Mesenchymal stem cell (in vitro differentiated cells and primary cell): ENCODE measurements at regions not wholly inside any gene's neighbourhood (a gene's known extent, or its start where the extent isn't known, plus 50 kb on each side); places are given as distances from the start of the nearest gene placed in this dataset.

Experiments used
- DNase-seq: peaks from one replicate; pipeline ENCODE4 v3.0.0-alpha.2; 2013
- H2AFZ ChIP-seq: one replicate; pipeline ENCODE4 v1.6.1; 2013; ENCODE audit warnings: low read depth, mild to moderate bottlenecking, control low read depth, inconsistent platforms, low read length, moderate library complexity
- H2AK5ac ChIP-seq: 2 replicates; pipeline ENCODE4 v1.6.1; 2013; ENCODE audit warnings: low read length, moderate library complexity, mild to moderate bottlenecking, inconsistent platforms; ENCODE audit not compliant: severe bottlenecking
- H2BK120ac ChIP-seq: one replicate; pipeline ENCODE4 v1.6.1; 2013; ENCODE audit warnings: low read depth, mild to moderate bottlenecking, inconsistent platforms, low read length, moderate library complexity
- H2BK12ac ChIP-seq, 2 experiments: one replicate each; pipeline ENCODE4 v1.6.1; 2013; ENCODE audit warnings: inconsistent platforms in 2 of 2, low read length in 2 of 2, mild to moderate bottlenecking in 2 of 2, moderate library complexity in 2 of 2, control low read depth in 1 of 2
- H2BK15ac ChIP-seq: one replicate; pipeline ENCODE4 v1.6.1; 2013; ENCODE audit warnings: mild to moderate bottlenecking, low read depth, inconsistent platforms; ENCODE audit not compliant: poor library complexity, severe bottlenecking
- H2BK5ac ChIP-seq: 2 replicates; pipeline ENCODE4 v1.6.1; 2013; ENCODE audit warnings: low read depth, mild to moderate bottlenecking, low read length, control low read depth, inconsistent platforms; ENCODE audit not compliant: poor library complexity, severe bottlenecking
- H3K14ac ChIP-seq, 2 experiments: one replicate each; pipeline ENCODE4 v1.6.1; 2013; ENCODE audit warnings: inconsistent platforms in 2 of 2, low read length in 2 of 2, control low read depth in 1 of 2, mild to moderate bottlenecking in 1 of 2, moderate library complexity in 1 of 2
- H3K18ac ChIP-seq, 2 experiments: one replicate each; pipeline ENCODE4 v1.6.1; 2013; ENCODE audit warnings: inconsistent platforms in 2 of 2, low read length in 2 of 2, control low read depth in 1 of 2, low read depth in 1 of 2, mild to moderate bottlenecking in 1 of 2
- H3K23ac ChIP-seq, 2 experiments: one replicate each; pipeline ENCODE4 v1.6.1; 2013; ENCODE audit warnings: inconsistent platforms in 2 of 2, low read length in 2 of 2, mild to moderate bottlenecking in 2 of 2, moderate library complexity in 2 of 2, control low read depth in 1 of 2
- H3K27ac ChIP-seq: 2 replicates; pipeline ENCODE4 v1.5.1; 2013; ENCODE audit warnings: mild to moderate bottlenecking, moderate library complexity, low read length, control low read depth, inconsistent platforms; ENCODE audit not compliant: poor library complexity, severe bottlenecking
- H3K27me3 ChIP-seq, 2 experiments: 2 replicates each; pipeline versions ENCODE4 v1.6.1 to v1.7.0; 2013; ENCODE audit warnings: low read length in 2 of 2, mild to moderate bottlenecking in 2 of 2, moderate library complexity in 2 of 2, control low read depth in 1 of 2, inconsistent platforms in 1 of 2; ENCODE audit not compliant: control insufficient read depth in 1 of 2, insufficient read depth in 1 of 2
- H3K36me3 ChIP-seq, 2 experiments: 2 replicates each; pipeline versions ENCODE4 v1.6.1 to v1.7.0; 2013; ENCODE audit warnings: low read length in 2 of 2, control low read depth in 1 of 2, inconsistent platforms in 1 of 2, low read depth in 1 of 2, mild to moderate bottlenecking in 1 of 2; ENCODE audit not compliant: insufficient read depth in 2 of 2, control insufficient read depth in 1 of 2
- H3K4ac ChIP-seq, 2 experiments: one replicate each; pipeline ENCODE4 v1.6.1; 2013; ENCODE audit warnings: inconsistent platforms in 2 of 2, low read length in 2 of 2, mild to moderate bottlenecking in 2 of 2, moderate library complexity in 2 of 2, control low read depth in 1 of 2, low read depth in 1 of 2
- H3K4me1 ChIP-seq: 2 replicates; pipeline ENCODE4 v1.6.1; 2013; ENCODE audit warnings: low read depth, low read length, control low read depth; ENCODE audit not compliant: control insufficient read depth, insufficient read depth
- H3K4me2 ChIP-seq: 2 replicates; pipeline ENCODE4 v1.6.1; 2013; ENCODE audit warnings: low read length, mild to moderate bottlenecking, inconsistent platforms; ENCODE audit not compliant: poor library complexity, severe bottlenecking
- H3K4me3 ChIP-seq, 2 experiments: 2 replicates each; pipeline versions ENCODE4 v1.5.1 to v1.7.0; 2013; ENCODE audit warnings: low read length in 2 of 2, mild to moderate bottlenecking in 2 of 2, control low read depth in 1 of 2, low read depth in 1 of 2; ENCODE audit not compliant: insufficient read depth in 1 of 2
- H3K79me1 ChIP-seq: replicated peaks from 2 replicates; pipeline ENCODE4 v1.6.1; 2013; ENCODE audit warnings: mild to moderate bottlenecking, control low read depth, low read length, inconsistent platforms; ENCODE audit not compliant: poor library complexity, severe bottlenecking
- H3K9ac ChIP-seq: 2 replicates; pipeline ENCODE4 v1.7.0; 2013; ENCODE audit warnings: mild to moderate bottlenecking, low read length, moderate library complexity
- H3K9me3 ChIP-seq: 2 replicates; pipeline ENCODE4 v1.7.0; 2013; ENCODE audit warnings: mild to moderate bottlenecking, low read length; ENCODE audit not compliant: control insufficient read depth
- H4K8ac ChIP-seq: one replicate; pipeline ENCODE4 v1.6.1; 2013; ENCODE audit warnings: inconsistent platforms, mild to moderate bottlenecking, low read length, moderate library complexity
- H4K91ac ChIP-seq: one replicate; pipeline ENCODE4 v1.6.1; 2013; ENCODE audit warnings: mild to moderate bottlenecking, low read length, inconsistent platforms
- WGBS: methylation state at CpG from one replicate; pipeline ENCODE4 v1.1.7; 2013; ENCODE audit warnings: mixed read lengths; 5-methylcytosine and 5-hydroxymethylcytosine counted together

GRCh38 chr1:96049759-96050409 lies 671.7 kb upstream of the PTBP2 start:
- Histone ChIP-seq H3K36me3 (no peaks in the 10 kb centered on the region), H3K4ac (no peak overlapping the region), H2AK5ac (no peak overlapping the region), H3K27me3 (no peaks in the 10 kb centered on the region), H2BK120ac (no peak overlapping the region), H3K14ac (no peak overlapping the region), H2BK15ac (no peak overlapping the region), H3K4me1 (no peaks in the 10 kb centered on the region), H4K8ac (no peak overlapping the region), H3K23ac (no peak overlapping the region), H3K18ac (no peak overlapping the region), H3K79me1 (no peaks in the 10 kb centered on the region), H3K9me3 (no peaks in the 10 kb centered on the region), H3K9ac (no peak overlapping the region), H2BK12ac (no peak overlapping the region), H3K4me2 (no peak overlapping the region), H4K91ac (no peak overlapping the region), H3K27ac (no peak overlapping the region), H2BK5ac (no peak overlapping the region), H2AFZ (no peak overlapping the region), H3K4me3 (no peak overlapping the region)
- WGBS: 73% methylated on average over 3 of the region's 3 CpGs
- no peak for DNase-seq

GRCh38 chr1:96059276-96059675 lies 662.3 kb upstream of the PTBP2 start:
- H3K27ac ChIP-seq: no peak overlapping the region
- H3K4ac ChIP-seq: no peak overlapping the region
- peaks cover 6% of the 10 kb centered on the region for H3K9me3 ChIP-seq
- WGBS: no CpG with 5 or more reads among the region's 1 CpG
- no peak overlapping the region for H3K18ac ChIP-seq
- no peak overlapping the region for H2BK5ac ChIP-seq
- no peak overlapping the region for H2AK5ac ChIP-seq
- no peak overlapping the region for H2BK15ac ChIP-seq
- H3K9ac ChIP-seq: no peak overlapping the region
- H3K36me3 ChIP-seq: no peaks in the 10 kb centered on the region
- H2AFZ ChIP-seq: no peak overlapping the region
- H3K4me1 ChIP-seq: no peaks in the 10 kb centered on the region
- no peak overlapping the region for H4K8ac ChIP-seq
- peaks cover 0 to 5% of the 10 kb centered on the region in 2 experiments for H3K27me3 ChIP-seq
- no peak overlapping the region for H3K4me2 ChIP-seq
- H3K4me3 ChIP-seq: no peak overlapping the region
- H3K14ac ChIP-seq: no peak overlapping the region
- H3K23ac ChIP-seq: no peak overlapping the region
- DNase-seq: no peak
- H2BK12ac ChIP-seq: no peak overlapping the region
- no peaks in the 10 kb centered on the region for H3K79me1 ChIP-seq
- no peak overlapping the region for H4K91ac ChIP-seq
- H2BK120ac ChIP-seq: no peak overlapping the region

GRCh38 chr1:96059736-96060135 lies 661.8 kb upstream of the PTBP2 start:
- Histone ChIP-seq H2AFZ (no peak overlapping the region), H3K23ac (no peak overlapping the region), H3K4me2 (no peak overlapping the region), H3K4me1 (no peaks in the 10 kb centered on the region), H3K27ac (no peak overlapping the region), H3K4me3 (no peak overlapping the region), H2BK5ac (no peak overlapping the region), H2BK12ac (no peak overlapping the region), H3K14ac (no peak overlapping the region), H4K91ac (no peak overlapping the region), H2AK5ac (no peak overlapping the region), H4K8ac (no peak overlapping the region), H3K36me3 (no peaks in the 10 kb centered on the region), H3K4ac (no peak overlapping the region), H3K27me3 (peaks cover 0 to 5% of the 10 kb centered on the region in 2 experiments), H3K9ac (no peak overlapping the region), H2BK120ac (no peak overlapping the region), H3K18ac (no peak overlapping the region), H2BK15ac (no peak overlapping the region), H3K79me1 (no peaks in the 10 kb centered on the region), H3K9me3 (peaks cover 6% of the 10 kb centered on the region)
- DNase-seq: no peak
- 70% methylated on average over 3 of the region's 3 CpGs for WGBS

GRCh38 chr1:96060621-96061020 lies 661.0 kb upstream of the PTBP2 start:
- H2BK12ac ChIP-seq: no peak overlapping the region
- no peak overlapping the region for H4K8ac ChIP-seq
- H2BK15ac ChIP-seq: no peak overlapping the region
- no peak overlapping the region for H3K4me3 ChIP-seq
- DNase-seq: no peak
- 78% methylated on average over 6 of the region's 6 CpGs for WGBS
- no peak overlapping the region for H3K27ac ChIP-seq
- H3K4me2 ChIP-seq: no peak overlapping the region
- H3K4me1 ChIP-seq: no peaks in the 10 kb centered on the region
- H3K4ac ChIP-seq: no peak overlapping the region
- no peak overlapping the region for H3K23ac ChIP-seq
- H3K79me1 ChIP-seq: no peaks in the 10 kb centered on the region
- H2BK5ac ChIP-seq: no peak overlapping the region
- H3K14ac ChIP-seq: no peak overlapping the region
- peaks cover 0 to 5% of the 10 kb centered on the region in 2 experiments for H3K27me3 ChIP-seq
- H3K18ac ChIP-seq: no peak overlapping the region
- H2AFZ ChIP-seq: no peak overlapping the region
- H2BK120ac ChIP-seq: no peak overlapping the region
- H3K9me3 ChIP-seq: peaks cover 9% of the 10 kb centered on the region
- no peak overlapping the region for H3K9ac ChIP-seq
- no peak overlapping the region for H2AK5ac ChIP-seq
- no peaks in the 10 kb centered on the region for H3K36me3 ChIP-seq
- no peak overlapping the region for H4K91ac ChIP-seq
